ENCODE measurements at regions not wholly inside any gene's neighbourhood (a gene's known extent, or its start where the extent isn't known, plus 50 kb on each side); places are given as distances from the start of the nearest gene placed in this dataset.

GRCh38 chr9:8134635-8135034 lies 335.1 kb upstream of the DMAC1 start (continued):
- TF ChIP-seq KDM4A (IDR thresholded peaks at IDR 0.05; ENCODE audit: low read depth, low read length, severe bottlenecking) (no peak), CHD2 (IDR thresholded peaks at IDR 0.05; ENCODE audit: low read length) (no peak)
